H1 (cell line): ENCODE measurements at regions not wholly inside any gene's neighbourhood (a gene's known extent, or its start where the extent isn't known, plus 50 kb on each side); places are given as distances from the start of the nearest gene placed in this dataset.
A peak's percentile ranks its signal among the peaks of the same experiment; 100 is the strongest.

Source experiments
- CTCF ChIA-PET: fragments of 300-600 bp; sonication (Branson Sonifier 250); formaldehyde crosslinking; loops from one replicate; lab custom pipeline; 2021; ENCODE audit not compliant: partially characterized antibody; lab: Charles Lee
- POLR2A ChIA-PET: fragments of 300-600 bp; sonication (Branson Sonifier 250); formaldehyde crosslinking; loops from one replicate; lab custom pipeline; 2021; ENCODE audit warnings: inconsistent platforms; ENCODE audit not compliant: partially characterized antibody; lab: Charles Lee
- DNase-seq, 2 experiments: peaks; one replicate each; pipeline versions ENCODE4 v3.0.0 to v3.0.0-alpha.2; 2010 to 2022; ENCODE audit warnings: low spot score in 2 of 2, low read depth in 1 of 2, mixed read lengths in 1 of 2
- FAIRE-seq: peaks from 2 replicates; lab custom pipeline; 2011; peaks lifted over from hg19 to GRCh38; lab: Jason Lieb, UNC
- H2AFZ ChIP-seq: 2 replicates; pipeline ENCODE4 v1.8.1; 2012; ENCODE audit warnings: low read length, inconsistent platforms
- H2AK5ac ChIP-seq: 2 replicates; pipeline ENCODE4 v1.6.1; 2013; ENCODE audit warnings: low read depth, low read length
- H2BK120ac ChIP-seq: replicated peaks from 2 replicates; pipeline ENCODE3; 2013; ENCODE audit warnings: low read depth, low read length, inconsistent platforms
- H2BK12ac ChIP-seq: 2 replicates; pipeline ENCODE4 v1.6.1; 2013; ENCODE audit warnings: low read depth, low read length
- H2BK15ac ChIP-seq: 2 replicates; pipeline ENCODE4 v1.6.1; 2013; ENCODE audit warnings: low read length
- H2BK20ac ChIP-seq: 2 replicates; pipeline ENCODE4 v1.6.1; 2013; ENCODE audit warnings: low read length
- H2BK5ac ChIP-seq: 2 replicates; pipeline ENCODE4 v1.6.1; 2013; ENCODE audit warnings: low read depth, low read length
- H3K14ac ChIP-seq: 2 replicates; pipeline ENCODE4 v1.6.1; 2013; ENCODE audit warnings: inconsistent platforms; ENCODE audit not compliant: insufficient read length
- H3K18ac ChIP-seq: 2 replicates; pipeline ENCODE4 v1.6.1; 2013; ENCODE audit warnings: low read length; ENCODE audit errors: extremely low read depth
- H3K23ac ChIP-seq: 2 replicates; pipeline ENCODE4 v1.6.1; 2013; ENCODE audit warnings: inconsistent platforms; ENCODE audit not compliant: insufficient read length
- H3K23me2 ChIP-seq: 2 replicates; pipeline ENCODE4 v1.6.1; 2013; ENCODE audit warnings: low read depth, low read length
- H3K27ac ChIP-seq: 2 replicates; pipeline ENCODE4 v1.6.1; 2011; ENCODE audit warnings: low read depth, low read length, inconsistent platforms
- H3K27me3 ChIP-seq, 4 experiments: replicated peaks in 1 of 4; 1 replicate in 1 of 4; 2 replicates in 3 of 4; pipeline versions ENCODE4 v1.6.1 to v1.8.1; 2011 to 2013; ENCODE audit warnings: low read length in 3 of 4, mild to moderate bottlenecking in 3 of 4, inconsistent platforms in 2 of 4, mixed read lengths in 2 of 4, moderate library complexity in 1 of 4; ENCODE audit not compliant: control insufficient read depth in 3 of 4, insufficient read depth in 3 of 4; ENCODE audit errors: extremely low read depth in 1 of 4
- H3K36me3 ChIP-seq, 4 experiments: 2 replicates each; pipeline versions ENCODE4 v1.6.1 to v1.8.1; 2011 to 2013; ENCODE audit warnings: mild to moderate bottlenecking in 4 of 4, low read length in 3 of 4, moderate library complexity in 2 of 4, control low read depth in 1 of 4, inconsistent platforms in 1 of 4; ENCODE audit not compliant: insufficient read depth in 4 of 4, control insufficient read depth in 2 of 4
- H3K4ac ChIP-seq: replicated peaks from 2 replicates; pipeline ENCODE3; 2013; ENCODE audit warnings: low read length, low read depth, mixed read lengths, inconsistent platforms; ENCODE audit not compliant: insufficient read length
- H3K4me1 ChIP-seq, 4 experiments: replicated peaks in 1 of 4; 1 replicate in 1 of 4; 2 replicates in 3 of 4; pipeline versions ENCODE4 v1.6.1 to v1.8.1; 2011 to 2013; ENCODE audit warnings: low read length in 3 of 4, inconsistent platforms in 2 of 4, mixed read lengths in 1 of 4; ENCODE audit not compliant: insufficient read depth in 4 of 4, control insufficient read depth in 3 of 4
- H3K4me2 ChIP-seq, 2 experiments: 2 replicates each; pipeline versions ENCODE4 v1.6.1 to v1.8.1; 2011 to 2013; ENCODE audit warnings: low read depth in 2 of 2, low read length in 2 of 2, control low read depth in 1 of 2, inconsistent platforms in 1 of 2, mild to moderate bottlenecking in 1 of 2; ENCODE audit not compliant: insufficient read depth in 1 of 2
- H3K4me3 ChIP-seq, 4 experiments: fragments of 200-600, 300-600 bp in 1 of 4; sonication (generic), shearing (Covaris generic), sonication (Bioruptor Twin) in 1 of 4; 2 replicates each; pipeline versions ENCODE4 v1.5.1 to v1.8.1; 2011 to 2016; ENCODE audit warnings: low read length in 4 of 4, low read depth in 3 of 4, control low read depth in 2 of 4, inconsistent platforms in 2 of 4, mild to moderate bottlenecking in 2 of 4, mixed read lengths in 1 of 4, moderate library complexity in 1 of 4; ENCODE audit not compliant: insufficient read depth in 2 of 4; ENCODE audit errors: extremely low read depth in 1 of 4
- H3K56ac ChIP-seq: replicated peaks from 2 replicates; pipeline ENCODE3; 2013; ENCODE audit warnings: low read depth, mild to moderate bottlenecking, mixed read lengths, low read length, inconsistent platforms; ENCODE audit not compliant: insufficient read length
- H3K79me1 ChIP-seq: 2 replicates; pipeline ENCODE4 v1.6.1; 2013; ENCODE audit warnings: low read depth, low read length, control low read depth
- H3K79me2 ChIP-seq, 2 experiments: 2 replicates each; pipeline versions ENCODE4 v1.6.1 to v1.8.1; 2012 to 2013; ENCODE audit warnings: low read length in 2 of 2, mild to moderate bottlenecking in 2 of 2, inconsistent platforms in 1 of 2; ENCODE audit not compliant: insufficient read depth in 2 of 2, control insufficient read depth in 1 of 2
- H3K9ac ChIP-seq, 4 experiments: replicated peaks in 1 of 4; 1 replicate in 1 of 4; 2 replicates in 3 of 4; pipeline versions ENCODE4 v1.6.1 to v1.8.1; 2011 to 2013; ENCODE audit warnings: low read depth in 3 of 4, low read length in 3 of 4, control low read depth in 2 of 4, mild to moderate bottlenecking in 2 of 4, moderate library complexity in 2 of 4, inconsistent platforms in 1 of 4; ENCODE audit errors: extremely low read depth in 1 of 4
- H3K9me3 ChIP-seq, 2 experiments: 2 replicates each; pipeline versions ENCODE4 v1.6.1 to v1.8.1; 2012 to 2013; ENCODE audit warnings: mild to moderate bottlenecking in 2 of 2, moderate library complexity in 2 of 2, control low read depth in 1 of 2, inconsistent platforms in 1 of 2, low read depth in 1 of 2, low read length in 1 of 2, mixed read lengths in 1 of 2; ENCODE audit not compliant: insufficient read depth in 2 of 2
- H4K20me1 ChIP-seq, 2 experiments: replicated peaks in 1 of 2; 2 replicates each; pipeline versions ENCODE3 to v1.8.1; 2011 to 2013; ENCODE audit warnings: inconsistent platforms in 2 of 2, low read length in 2 of 2, mild to moderate bottlenecking in 1 of 2; ENCODE audit not compliant: insufficient read depth in 2 of 2, control insufficient read depth in 1 of 2
- H4K5ac ChIP-seq: 2 replicates; pipeline ENCODE4 v1.6.1; 2013; ENCODE audit warnings: low read length, low read depth, mixed read lengths, inconsistent platforms; ENCODE audit not compliant: insufficient read length
- H4K8ac ChIP-seq: 2 replicates; pipeline ENCODE4 v1.8.0; 2013; ENCODE audit warnings: mild to moderate bottlenecking, moderate library complexity, low read length, inconsistent platforms; ENCODE audit not compliant: insufficient read depth; ENCODE audit errors: extremely low read depth
- H4K91ac ChIP-seq: replicated peaks from 2 replicates; pipeline ENCODE3; 2013; ENCODE audit warnings: low read length, mixed read lengths, inconsistent platforms; ENCODE audit not compliant: insufficient read length
- GTF2F1 ChIP-seq: IDR thresholded peaks from 2 replicates; pipeline ENCODE4 v1.6.1; 2012; ENCODE audit warnings: low read depth, low read length, improper control_type of control experiment, borderline replicate concordance
- RXRA ChIP-seq: IDR thresholded peaks from 2 replicates; pipeline ENCODE4 v1.6.1; 2011; ENCODE audit warnings: low read depth, mild to moderate bottlenecking, low read length, moderate library complexity; ENCODE audit not compliant: insufficient read depth
- SIN3A ChIP-seq, 2 experiments: IDR thresholded peaks in 1 of 2; conservative IDR thresholded peaks in 1 of 2; 2 replicates each; pipeline ENCODE4 v1.6.1; 2011 to 2012; ENCODE audit warnings: low read length in 2 of 2, improper control_type of control experiment in 1 of 2, low read depth in 1 of 2, mild to moderate bottlenecking in 1 of 2
- TAF1 ChIP-seq: IDR thresholded peaks from 2 replicates; pipeline ENCODE4 v1.6.1; 2011; ENCODE audit warnings: mild to moderate bottlenecking, low read depth, low read length
- TBP ChIP-seq: IDR thresholded peaks from 2 replicates; pipeline ENCODE4 v1.6.1; 2011; ENCODE audit warnings: low read depth, low read length, improper control_type of control experiment
- WGBS, 2 experiments: shearing (Covaris generic) in 1 of 2; methylation state at CpG; one replicate each; pipeline versions ENCODE4 v1.1.6 to v1.1.7; 2013 to 2015; ENCODE audit warnings: low lambda C conversion rate in 2 of 2, mixed read lengths in 2 of 2, inconsistent platforms in 1 of 2, low coverage in 1 of 2, missing lambda C conversion rate in 1 of 2; ENCODE audit not compliant: insufficient replicate concordance in 2 of 2, insufficient coverage in 1 of 2, insufficient read length in 1 of 2; ENCODE audit errors: extremely low coverage in 1 of 2, missing lambda C conversion rate in 1 of 2; 5-methylcytosine and 5-hydroxymethylcytosine counted together

- Histone ChIP-seq H3K4me2 (peak overlapping the region; percentile 9 to 49; a peak in 2 of 4 replicates), H3K9ac (peak overlapping the region in 2 of 4 experiments; percentile 42 to 56; a peak in 3 of 7 replicates)
- 5% methylated on average over 6 of the region's 6 CpGs; no CpG with 5 or more reads in 1 of the 2 experiments for WGBS, 2 experiments
- no peak for TF ChIP-seq SIN3A (conservative IDR thresholded peaks at IDR 0.05 in 1 of 2, IDR thresholded peaks at IDR 0.05 in 1 of 2; ENCODE audit: low read depth in 1 of 2, low read length in 2 of 2)
- no peak for TF ChIP-seq TBP
- no peak for TF ChIP-seq TAF1
- TF ChIP-seq GTF2F1: no peak
- no peak for TF ChIP-seq RXRA
Measured at GRCh38 chr3:180804916-180805315, 107.6 kb upstream of the FXR1 start.

More at GRCh38 chr3:180804916-180805315, 107.6 kb upstream of the FXR1 start:
- Histone ChIP-seq H2BK15ac (no peak overlapping the region), H3K23ac (no peak overlapping the region), H3K27ac (no peak overlapping the region), H4K20me1 (no peaks in the 10 kb centered on the region), H3K9me3 (no peaks in the 10 kb centered on the region), H2BK12ac (no peak overlapping the region), H3K23me2 (no peaks in the 10 kb centered on the region), H4K8ac (no peak overlapping the region), H3K79me2 (no peaks in the 10 kb centered on the region), H2BK120ac (no peak overlapping the region), H2BK20ac (no peak overlapping the region), H3K4me3 (peak overlapping the region in 1 of 4 experiments; percentile 38; a peak in 1 of 8 replicates), H3K36me3 (no peaks in the 10 kb centered on the region), H2AK5ac (no peak overlapping the region), H3K14ac (no peak overlapping the region), H2AFZ (peak overlapping the region; percentile 99), H3K56ac (no peak overlapping the region), H4K5ac (peak overlapping the region; percentile 83), H3K79me1 (no peaks in the 10 kb centered on the region), H4K91ac (no peak overlapping the region), H3K4me1 (no peaks in the 10 kb centered on the region), H2BK5ac (no peak overlapping the region), H3K4ac (no peak overlapping the region), H3K18ac (no peak overlapping the region), H3K27me3 (peaks cover 0 to 1% (median 0%) of the 10 kb centered on the region in 4 experiments; a peak in 1 of 7 replicates)
- DNase-seq: peak; percentile 55 to 65
- ChIA-PET CTCF (interaction anchor here (0.7 to 3.3 kb wide), 12 partner anchors 9 to 1717 kb away, joined by 3 to 19 read pairs (median 3); no protein-coding TSS in a partner anchor), POLR2A (interaction anchor here (1.7 kb wide), 1 partner anchor 108 kb away, joined by 4 read pairs; the partner anchor contains the start of gene FXR1)
- FAIRE-seq: peak; percentile 98
